Posterior vena cava (tissue), 2 donors: ENCODE measurements at regions not wholly inside any gene's neighbourhood (a gene's known extent, or its start where the extent isn't known, plus 50 kb on each side); places are given as distances from the start of the nearest gene placed in this dataset.

Source experiments
- DNase-seq: peaks from one replicate; pipeline ENCODE4 v3.0.0-alpha.2; 2020; ENCODE audit warnings: low spot score
- intact Hi-C, 2 donors: fragments of 100-400 bp; cut with DNase I; formaldehyde crosslinking; loops; one replicate each; pipeline versions ENCODE4 v1.14.1 to v1.14.2; 2022 to 2023
- donor health status: DM: yes; HTN: yes; CAD: no.
- donor health status: DM: yes; HTN: yes; CAD: no.

- intact Hi-C loops: no loop called here
- DNase-seq: no peak
Measured at GRCh38 chr14:29085546-29085945, 319.0 kb downstream of the FOXG1 start.

- intact Hi-C loops: no loop called here
- no peak for DNase-seq
Measured at GRCh38 chr14:29089849-29090248, 323.3 kb downstream of the FOXG1 start.

- no peak for DNase-seq
- intact Hi-C loops: no loop called here
Measured at GRCh38 chr14:29092121-29092520, 325.5 kb downstream of the FOXG1 start.

- no peak for DNase-seq
- intact Hi-C loops: no loop called here
Measured at GRCh38 chr14:29097476-29097875, 330.9 kb downstream of the FOXG1 start.

GRCh38 chr14:29098656-29099055 lies 332.1 kb downstream of the FOXG1 start:
- DNase-seq: no peak
- intact Hi-C loops: no loop called here

- intact Hi-C loops: no loop called here
- DNase-seq: no peak
Measured at GRCh38 chr14:29102266-29102665, 335.7 kb downstream of the FOXG1 start.

- DNase-seq: no peak
- intact Hi-C loops: no loop called here
Measured at GRCh38 chr14:29102996-29103395, 336.4 kb downstream of the FOXG1 start.

GRCh38 chr14:29108908-29109307 lies 342.3 kb downstream of the FOXG1 start:
- intact Hi-C loops: no loop called here
- no peak for DNase-seq

GRCh38 chr14:29109589-29109988 lies 343.0 kb downstream of the FOXG1 start:
- intact Hi-C loops: no loop called here

GRCh38 chr14:29111554-29111953 lies 345.0 kb downstream of the FOXG1 start:
- DNase-seq: no peak
- intact Hi-C loops: no loop called here

More at GRCh38 chr14:29109589-29109988, 343.0 kb downstream of the FOXG1 start:
- no peak for DNase-seq

- DNase-seq: no peak
- intact Hi-C loops: no loop called here
Measured at GRCh38 chr14:29123017-29123416, 356.4 kb downstream of the FOXG1 start.

GRCh38 chr14:29126361-29126760 lies 359.8 kb downstream of the FOXG1 start:
- DNase-seq: no peak
- intact Hi-C loops: no loop called here

- intact Hi-C loops: no loop called here
- no peak for DNase-seq
Measured at GRCh38 chr14:29126865-29127264, 360.3 kb downstream of the FOXG1 start.

GRCh38 chr14:29140016-29140415 lies 373.4 kb downstream of the FOXG1 start:
- intact Hi-C loops: no loop called here
- no peak for DNase-seq

- intact Hi-C loops: no loop called here
- no peak for DNase-seq
Measured at GRCh38 chr14:29144621-29145020, 378.0 kb downstream of the FOXG1 start.

- intact Hi-C loops: no loop called here
- no peak for DNase-seq
Measured at GRCh38 chr14:29148221-29148620, 381.6 kb downstream of the FOXG1 start.

GRCh38 chr14:29149798-29150197 lies 383.2 kb downstream of the FOXG1 start:
- intact Hi-C loops: no loop called here

GRCh38 chr14:29150659-29151058 lies 384.1 kb downstream of the FOXG1 start:
- intact Hi-C loops: no loop called here
- DNase-seq: no peak

More at GRCh38 chr14:29149798-29150197, 383.2 kb downstream of the FOXG1 start:
- DNase-seq: no peak

- intact Hi-C loops: no loop called here
- DNase-seq: no peak
Measured at GRCh38 chr14:29156096-29156495, 389.5 kb downstream of the FOXG1 start.

- no peak for DNase-seq
- intact Hi-C loops: no loop called here
Measured at GRCh38 chr14:29161593-29161992, 395.0 kb downstream of the FOXG1 start.

- no peak for DNase-seq
- intact Hi-C loops: no loop called here
Measured at GRCh38 chr14:29163109-29163508, 396.5 kb downstream of the FOXG1 start.

- intact Hi-C loops: no loop called here
- no peak for DNase-seq
Measured at GRCh38 chr14:29165431-29165830, 398.8 kb downstream of the FOXG1 start.
